CD14-positive monocyte (primary cell): ENCODE measurements at regions not wholly inside any gene's neighbourhood (a gene's known extent, or its start where the extent isn't known, plus 50 kb on each side); places are given as distances from the start of the nearest gene placed in this dataset.

Experiments
- DNase-seq, 3 donors: peaks; one replicate each; pipeline ENCODE4 v3.0.0-alpha.2; 2011 to 2022
- H2AFZ ChIP-seq: 2 replicates; pipeline ENCODE4 v1.6.0; 2012; ENCODE audit warnings: mild to moderate bottlenecking, low read depth, low read length, inconsistent platforms; ENCODE audit not compliant: insufficient read depth, poor library complexity, severe bottlenecking
- H3K27ac ChIP-seq, 2 donors: 1 replicate in 1 of 2; 2 replicates in 1 of 2; pipeline ENCODE4 v1.5.1; 2012 to 2013; ENCODE audit warnings: low read length in 2 of 2, control low read depth in 1 of 2, inconsistent platforms in 1 of 2, low read depth in 1 of 2, mild to moderate bottlenecking in 1 of 2
- H3K27me3 ChIP-seq, 2 donors: one replicate each; pipeline versions ENCODE4 v1.6.0 to v1.6.1; 2011 to 2013; ENCODE audit warnings: low read length in 2 of 2; ENCODE audit not compliant: control insufficient read depth in 2 of 2, insufficient read depth in 2 of 2
- H3K36me3 ChIP-seq, 2 donors: replicated peaks in 1 of 2; 1 replicate in 1 of 2; 2 replicates in 1 of 2; pipeline versions ENCODE4 v1.5.1 to v1.6.1; 2012 to 2013; ENCODE audit warnings: low read length in 2 of 2, control low read depth in 1 of 2, inconsistent platforms in 1 of 2, mild to moderate bottlenecking in 1 of 2; ENCODE audit not compliant: insufficient read depth in 2 of 2, control insufficient read depth in 1 of 2
- H3K4me1 ChIP-seq, 2 donors: 1 replicate in 1 of 2; 2 replicates in 1 of 2; pipeline versions ENCODE4 v1.5.1 to v1.6.1; 2012 to 2013; ENCODE audit warnings: low read length in 2 of 2, control low read depth in 1 of 2, inconsistent platforms in 1 of 2, mild to moderate bottlenecking in 1 of 2, moderate library complexity in 1 of 2; ENCODE audit not compliant: insufficient read depth in 2 of 2, control insufficient read depth in 1 of 2
- H3K4me2 ChIP-seq: replicated peaks from 2 replicates; pipeline ENCODE3; 2012; ENCODE audit warnings: low read length, moderate library complexity, mild to moderate bottlenecking; ENCODE audit not compliant: poor library complexity, severe bottlenecking; ENCODE audit errors: extremely low read depth
- H3K4me3 ChIP-seq, 3 experiments: fragments of 200-600 bp in 1 of 3; sonication (generic) in 1 of 3; replicated peaks in 1 of 3; 1 replicate in 2 of 3; 2 replicates in 1 of 3; pipeline ENCODE4 v1.5.1; 2011 to 2013; ENCODE audit warnings: low read length in 3 of 3, mild to moderate bottlenecking in 3 of 3, control low read depth in 2 of 3, low read depth in 2 of 3, inconsistent platforms in 1 of 3, moderate library complexity in 1 of 3
- H3K79me2 ChIP-seq: 2 replicates; pipeline ENCODE4 v1.6.0; 2012; ENCODE audit warnings: mild to moderate bottlenecking, control low read depth, inconsistent platforms, low read length, moderate library complexity; ENCODE audit not compliant: insufficient read depth
- H3K9ac ChIP-seq: 2 replicates; pipeline ENCODE4 v1.6.0; 2017; ENCODE audit warnings: low read length, mild to moderate bottlenecking; ENCODE audit not compliant: insufficient read depth, poor library complexity, severe bottlenecking
- H3K9me3 ChIP-seq, 2 donors: replicated peaks in 1 of 2; 1 replicate in 1 of 2; 2 replicates in 1 of 2; pipeline versions ENCODE4 v1.5.1 to v1.6.1; 2012 to 2013; ENCODE audit warnings: low read length in 2 of 2, control low read depth in 1 of 2; ENCODE audit not compliant: control insufficient read depth in 1 of 2, insufficient read depth in 1 of 2
- H4K20me1 ChIP-seq: 2 replicates; pipeline ENCODE4 v1.6.0; 2012; ENCODE audit warnings: mild to moderate bottlenecking, low read length, control low read depth, moderate library complexity; ENCODE audit not compliant: insufficient read depth
- H3K27ac Mint-ChIP-seq, 7 donors: one replicate each; pipeline ENCODE4 v1.8.0; 2020; ENCODE audit warnings: mild to moderate bottlenecking in 7 of 7, mixed read lengths in 7 of 7, moderate library complexity in 6 of 7, inconsistent platforms in 2 of 7
- H3K27me3 Mint-ChIP-seq, 3 donors: one replicate each; pipeline ENCODE4 v1.8.0; 2021 to 2022; ENCODE audit warnings: low read depth in 3 of 3, mild to moderate bottlenecking in 3 of 3, mixed read lengths in 3 of 3, moderate library complexity in 3 of 3, inconsistent platforms in 1 of 3
- H3K36me3 Mint-ChIP-seq, 2 donors: one replicate each; pipeline ENCODE4 v1.8.0; 2020; ENCODE audit warnings: mixed read lengths in 2 of 2, inconsistent platforms in 1 of 2, mild to moderate bottlenecking in 1 of 2
- H3K4me1 Mint-ChIP-seq: one replicate; pipeline ENCODE4 v1.8.0; 2020; ENCODE audit warnings: mild to moderate bottlenecking, mixed read lengths
- H3K4me3 Mint-ChIP-seq, 2 donors: one replicate each; pipeline ENCODE4 v1.8.0; 2020; ENCODE audit warnings: mild to moderate bottlenecking in 2 of 2, mixed read lengths in 2 of 2, moderate library complexity in 1 of 2
- H3K9me3 Mint-ChIP-seq, 7 donors: one replicate each; pipeline ENCODE4 v1.8.0; 2020 to 2022; ENCODE audit warnings: mixed read lengths in 7 of 7, mild to moderate bottlenecking in 6 of 7, moderate library complexity in 6 of 7, inconsistent platforms in 2 of 7
- CTCF ChIP-seq: fragments of 200-600 bp; IDR thresholded peaks from one replicate; pipeline ENCODE4 v1.8.0; 2022; ENCODE audit warnings: antibody characterized with exemption, mild to moderate bottlenecking
- WGBS: methylation state at CpG from one replicate; pipeline ENCODE4 v1.1.5; 2013; ENCODE audit warnings: missing lambda C conversion rate; ENCODE audit not compliant: insufficient coverage; 5-methylcytosine and 5-hydroxymethylcytosine counted together
- intact Hi-C, 2 donors: fragments of 100-400 bp; cut with micrococcal nuclease; formaldehyde crosslinking; loops; one replicate each; pipeline versions ENCODE4 v1.15.0 to v1.15.1; 2023

- no peak overlapping the region for H3K27ac Mint-ChIP-seq
- whole genome bisulfite sequencing: no CpG with 5 or more reads among the region's 1 CpG
- Histone ChIP-seq H3K4me2 (no peak overlapping the region), H3K9me3 (peaks cover 0 to 6% of the 10 kb centered on the region in 2 donors), H3K79me2 (no peaks in the 10 kb centered on the region), H3K27me3 (no peaks in the 10 kb centered on the region), H3K9ac (no peak overlapping the region), H3K36me3 (no peaks in the 10 kb centered on the region), H3K4me1 (no peaks in the 10 kb centered on the region), H4K20me1 (no peaks in the 10 kb centered on the region), H3K27ac (no peak overlapping the region), H2AFZ (no peak overlapping the region), H3K4me3 (no peak overlapping the region)
- no peak for DNase-seq
- no peak overlapping the region for H3K4me3 Mint-ChIP-seq
- H3K4me1 Mint-ChIP-seq: no peaks in the 10 kb centered on the region
- no peak for TF ChIP-seq CTCF
- no peaks in the 10 kb centered on the region for H3K36me3 Mint-ChIP-seq
- H3K27me3 Mint-ChIP-seq: no peaks in the 10 kb centered on the region
- intact Hi-C loops: no loop called here
- peaks cover 0 to 1% (median 0%) of the 10 kb centered on the region in 7 donors for H3K9me3 Mint-ChIP-seq
Measured at GRCh38 chr13:55534306-55534705, 1606.4 kb upstream of the PRR20A start.

GRCh38 chr13:55538424-55538823 is 1602.3 kb upstream of the PRR20A start:
- H3K4me3 ChIP-seq: no peak overlapping the region
- no peak for TF ChIP-seq CTCF
- H3K9me3 ChIP-seq: peaks cover 0 to 6% of the 10 kb centered on the region in 2 donors
- no peaks in the 10 kb centered on the region for H3K27me3 ChIP-seq
- Mint-ChIP-seq H3K4me1 (no peaks in the 10 kb centered on the region), H3K9me3 (peaks cover 0 to 2% (median 0%) of the 10 kb centered on the region in 7 donors), H3K27me3 (no peaks in the 10 kb centered on the region), H3K4me3 (no peak overlapping the region), H3K27ac (no peak overlapping the region), H3K36me3 (no peaks in the 10 kb centered on the region)
- no CpG with 5 or more reads among the region's 2 CpGs for whole genome bisulfite sequencing
- no peaks in the 10 kb centered on the region for H3K79me2 ChIP-seq
- H3K27ac ChIP-seq: no peak overlapping the region
- H2AFZ ChIP-seq: no peak overlapping the region
- H3K4me1 ChIP-seq: no peaks in the 10 kb centered on the region
- intact Hi-C loops: no loop called here
- no peaks in the 10 kb centered on the region for H3K36me3 ChIP-seq
- no peak overlapping the region for H3K4me2 ChIP-seq
- H4K20me1 ChIP-seq: no peaks in the 10 kb centered on the region
- H3K9ac ChIP-seq: no peak overlapping the region
- DNase-seq: no peak
